CD4-positive, alpha-beta T cell treated with Interleukin-12 subunit alpha and Interleukin-12 subunit beta, for 1 hour (primary cell): ENCODE measurements at regions not wholly inside any gene's neighbourhood (a gene's known extent, or its start where the extent isn't known, plus 50 kb on each side); places are given as distances from the start of the nearest gene placed in this dataset.

Experiments
- DNase-seq: peaks from one replicate; pipeline ENCODE4 v3.0.0-alpha.2; 2020

- no peak for DNase-seq
These were observed 572.6 kb upstream of the EEF2KMT start for GRCh38 chr16:5670198-5670597.

DNA sequence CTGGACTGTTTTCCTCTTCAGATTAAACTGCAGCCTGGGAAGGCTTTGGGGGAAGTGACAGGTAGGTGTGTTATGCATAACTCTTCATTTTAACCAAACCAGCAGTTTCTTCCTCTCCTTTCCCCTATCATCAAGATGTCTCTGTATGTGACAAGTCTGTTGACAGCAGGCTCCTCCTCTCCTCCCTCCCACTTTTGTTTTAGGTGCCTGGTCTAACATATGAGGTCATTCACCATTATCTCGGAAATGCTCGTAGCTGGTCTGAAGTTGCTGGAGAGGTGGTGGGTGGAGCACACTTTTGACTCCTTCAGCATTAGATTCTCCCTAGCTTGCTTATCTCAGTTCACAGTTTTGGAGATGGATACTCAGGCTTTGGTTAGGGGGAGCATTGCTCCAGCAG is 571.0 kb upstream of the EEF2KMT start:
- no peak for DNase-seq

DNA sequence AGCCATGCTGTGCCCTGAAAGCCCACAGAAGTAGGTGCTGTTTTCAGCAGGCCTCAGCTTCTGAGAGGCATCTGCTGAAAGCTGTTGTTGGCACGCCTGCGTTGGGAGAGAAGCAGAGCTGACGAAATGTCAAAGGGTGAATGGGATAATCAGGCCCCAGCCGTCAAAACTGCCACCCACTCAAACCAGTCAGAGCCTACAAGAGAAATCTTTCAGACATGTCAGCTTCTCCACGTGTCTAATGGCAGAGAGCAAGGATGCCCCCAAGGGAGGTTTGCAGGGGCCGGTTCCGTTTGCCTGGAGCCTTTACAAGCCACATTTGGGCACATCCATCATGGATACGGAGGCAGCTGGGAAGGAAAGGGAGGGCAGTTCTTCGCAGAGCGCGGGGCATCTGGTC is 568.2 kb upstream of the EEF2KMT start:
- no peak for DNase-seq

GRCh38 chr16:5653789-5654188 is 556.2 kb upstream of the EEF2KMT start:
- no peak for DNase-seq

- no peak for DNase-seq
These were observed 555.4 kb upstream of the EEF2KMT start for GRCh38 chr16:5653041-5653440.

DNA sequence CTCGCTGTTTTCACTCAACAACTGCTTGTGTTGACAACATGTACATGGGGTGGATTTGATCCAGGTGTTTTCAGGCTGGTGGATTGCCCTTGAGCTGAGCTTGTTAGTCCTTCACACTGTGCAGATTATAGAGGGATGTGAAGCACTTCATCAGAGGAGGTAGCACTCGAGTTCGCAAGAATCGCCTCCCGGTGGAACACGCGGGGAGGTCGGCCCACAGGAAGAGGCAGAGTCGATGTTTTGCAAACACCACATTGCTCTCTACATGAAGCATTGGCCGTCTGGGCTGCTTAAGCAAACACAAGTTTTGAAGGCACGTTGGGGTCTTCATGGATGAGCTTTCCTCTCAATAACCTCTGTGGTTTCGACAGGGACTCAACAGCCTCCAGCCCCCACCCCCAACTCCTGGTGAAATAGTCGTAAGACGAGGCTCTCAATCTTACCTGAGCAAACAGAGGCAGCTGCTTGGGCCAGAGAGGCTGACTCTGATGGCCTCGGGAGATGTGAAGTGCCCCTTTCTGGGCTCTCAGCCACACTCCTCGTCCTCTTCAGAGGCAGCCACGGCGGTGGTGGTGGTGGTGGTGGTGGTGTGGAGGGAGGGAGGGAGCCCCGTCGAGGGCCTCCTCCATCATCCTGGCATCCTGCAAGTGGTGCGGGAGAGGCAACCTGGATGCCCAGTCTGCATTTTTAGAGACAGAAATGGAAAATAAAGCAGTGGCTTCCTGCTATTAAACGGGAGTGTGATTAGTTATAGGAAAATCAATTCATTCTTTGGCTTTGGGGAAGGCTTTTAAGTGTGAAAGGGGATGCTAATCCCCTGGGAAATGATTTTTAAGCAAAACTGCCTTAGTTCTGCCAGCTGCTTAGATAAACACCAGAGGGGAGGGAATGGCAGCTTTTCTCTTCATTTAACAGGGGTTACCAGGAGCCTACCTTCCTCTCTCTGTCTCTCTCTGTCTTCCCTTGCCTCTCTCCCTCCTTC is 552.5 kb upstream of the EEF2KMT start:
- DNase-seq, result no peak

GRCh38 chr16:5647051-5647450 is 549.5 kb upstream of the EEF2KMT start:
- DNase-seq, result no peak

DNA sequence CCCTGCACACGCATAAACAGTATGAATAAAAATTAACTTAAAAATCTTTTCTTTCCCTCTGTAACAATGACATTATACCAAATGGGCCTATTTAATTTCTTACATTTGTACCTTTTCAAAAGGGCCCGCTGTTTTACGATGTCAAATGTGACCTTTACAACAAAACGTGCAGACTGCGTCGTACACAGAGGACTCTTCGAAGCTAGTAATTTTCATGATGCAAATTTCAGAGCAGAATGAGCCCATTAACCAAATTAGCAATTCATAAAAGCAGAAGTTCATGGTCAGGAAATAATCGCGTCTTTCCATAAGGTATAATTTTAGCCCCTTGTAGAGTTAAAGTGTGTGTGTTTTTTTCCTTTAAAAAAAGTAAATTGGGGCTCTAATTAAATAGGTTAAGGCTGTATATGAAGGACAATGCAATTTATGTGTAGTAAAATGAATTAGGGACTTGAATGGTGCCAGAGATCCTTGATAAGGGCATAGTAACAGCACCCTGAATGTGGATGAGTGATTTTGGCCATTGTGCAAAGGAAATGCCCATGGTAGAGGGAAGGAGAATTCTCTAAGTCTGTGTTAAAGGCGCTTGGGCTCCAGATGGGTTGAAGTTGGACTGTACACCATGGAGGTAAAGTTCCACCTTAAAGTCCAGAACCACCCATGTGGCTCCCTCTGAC is 546.4 kb upstream of the EEF2KMT start:
- no peak for DNase-seq

GRCh38 chr16:5642436-5642835 is 544.8 kb upstream of the EEF2KMT start:
- no peak for DNase-seq

GRCh38 chr16:5642011-5642410 is 544.4 kb upstream of the EEF2KMT start:
- DNase-seq, result no peak

GRCh38 chr16:5640883-5641282 is 543.3 kb upstream of the EEF2KMT start:
- no peak for DNase-seq

DNA sequence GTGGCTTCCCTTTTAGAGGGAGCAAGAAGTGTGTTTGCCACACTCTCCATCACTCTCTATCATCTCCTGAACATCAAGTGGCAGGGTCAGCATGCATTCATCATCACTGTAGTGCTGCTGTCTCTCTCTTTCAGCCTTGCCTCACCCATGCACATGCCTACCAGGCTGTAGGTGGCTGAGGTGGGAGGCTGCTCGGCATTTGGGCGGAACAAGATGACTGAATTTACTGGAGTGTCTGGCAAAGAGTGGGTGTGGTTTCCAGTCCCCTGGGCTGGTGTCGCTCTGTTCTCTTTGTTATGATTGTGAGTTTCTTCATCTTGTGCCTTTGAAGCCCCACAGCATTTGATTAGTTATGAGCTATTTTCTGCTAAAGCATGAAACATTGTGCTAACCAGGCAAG is 541.9 kb upstream of the EEF2KMT start:
- DNase-seq, result no peak

- no peak for DNase-seq
These were observed 537.7 kb upstream of the EEF2KMT start for GRCh38 chr16:5635331-5635730.

GRCh38 chr16:5634666-5635180 is 537.1 kb upstream of the EEF2KMT start:
- no peak for DNase-seq

DNA sequence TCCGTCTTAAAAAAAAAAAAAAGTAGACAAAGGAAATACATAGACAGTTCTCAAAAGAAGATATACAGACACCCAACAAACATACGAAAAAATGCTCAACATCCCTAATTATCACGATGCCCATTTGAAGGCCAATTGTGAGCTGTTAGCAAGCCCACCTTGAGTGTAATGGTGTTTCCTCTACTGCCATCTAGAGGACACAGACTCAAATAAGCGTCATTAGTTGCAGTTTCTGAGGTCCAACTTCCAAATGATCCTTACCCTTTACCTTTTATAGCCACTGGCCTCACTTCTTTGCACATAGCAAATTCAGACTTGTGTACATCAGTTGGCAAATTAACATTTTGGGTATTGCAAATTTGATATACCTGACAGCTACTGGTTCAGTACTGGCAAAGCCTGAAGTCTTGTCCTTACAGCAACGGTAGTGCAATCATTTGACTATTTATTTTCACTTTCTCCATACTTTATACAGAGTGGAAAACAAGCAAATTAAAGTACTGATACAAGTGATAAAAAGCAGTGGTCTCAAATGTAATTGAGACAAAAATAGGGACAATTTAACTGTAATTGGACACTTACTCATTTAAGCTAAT is 536.3 kb upstream of the EEF2KMT start:
- no peak for DNase-seq

- no peak for DNase-seq
These were observed 524.8 kb upstream of the EEF2KMT start for GRCh38 chr16:5622234-5622884.

DNA sequence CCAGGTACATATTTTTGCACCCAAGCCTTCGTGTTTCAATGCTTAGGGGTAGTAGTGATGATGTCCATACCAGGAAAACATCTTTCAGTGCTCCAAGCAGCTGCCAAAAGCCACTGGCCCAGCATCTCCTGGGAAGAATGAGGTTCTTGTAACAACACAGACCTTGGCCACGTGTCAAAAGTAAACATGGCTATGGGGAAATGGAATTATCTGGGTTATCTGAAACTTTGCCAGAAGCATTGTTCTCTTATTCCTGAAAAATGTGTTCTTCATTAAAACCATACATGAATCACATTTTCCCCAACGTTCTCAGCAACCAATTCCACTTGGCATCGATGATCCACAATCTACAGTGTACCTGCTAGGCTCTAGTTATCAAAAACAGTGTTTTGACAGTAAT is 524.2 kb upstream of the EEF2KMT start:
- no peak for DNase-seq

- no peak for DNase-seq
These were observed 521.7 kb upstream of the EEF2KMT start for GRCh38 chr16:5619304-5619703.

DNA sequence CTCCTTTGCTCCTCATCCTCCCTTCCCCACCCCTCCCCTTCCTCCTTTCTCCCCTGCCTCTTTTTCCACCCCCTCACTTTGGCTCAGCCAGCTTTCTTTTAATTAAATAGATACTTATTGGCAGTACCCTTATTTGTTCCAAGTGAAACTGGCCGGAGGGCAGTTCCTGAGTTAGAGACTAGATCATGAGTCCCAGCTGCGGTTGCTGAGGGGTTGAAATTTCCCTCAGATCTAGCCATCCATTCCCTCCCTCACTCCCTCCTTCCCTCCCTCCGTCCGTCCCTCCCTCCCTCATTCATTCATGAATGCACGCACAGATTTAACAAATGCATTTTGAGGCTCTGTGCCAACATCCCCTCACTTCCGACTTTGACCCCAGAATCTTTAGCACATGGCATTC is 519.2 kb upstream of the EEF2KMT start:
- no peak for DNase-seq

DNA sequence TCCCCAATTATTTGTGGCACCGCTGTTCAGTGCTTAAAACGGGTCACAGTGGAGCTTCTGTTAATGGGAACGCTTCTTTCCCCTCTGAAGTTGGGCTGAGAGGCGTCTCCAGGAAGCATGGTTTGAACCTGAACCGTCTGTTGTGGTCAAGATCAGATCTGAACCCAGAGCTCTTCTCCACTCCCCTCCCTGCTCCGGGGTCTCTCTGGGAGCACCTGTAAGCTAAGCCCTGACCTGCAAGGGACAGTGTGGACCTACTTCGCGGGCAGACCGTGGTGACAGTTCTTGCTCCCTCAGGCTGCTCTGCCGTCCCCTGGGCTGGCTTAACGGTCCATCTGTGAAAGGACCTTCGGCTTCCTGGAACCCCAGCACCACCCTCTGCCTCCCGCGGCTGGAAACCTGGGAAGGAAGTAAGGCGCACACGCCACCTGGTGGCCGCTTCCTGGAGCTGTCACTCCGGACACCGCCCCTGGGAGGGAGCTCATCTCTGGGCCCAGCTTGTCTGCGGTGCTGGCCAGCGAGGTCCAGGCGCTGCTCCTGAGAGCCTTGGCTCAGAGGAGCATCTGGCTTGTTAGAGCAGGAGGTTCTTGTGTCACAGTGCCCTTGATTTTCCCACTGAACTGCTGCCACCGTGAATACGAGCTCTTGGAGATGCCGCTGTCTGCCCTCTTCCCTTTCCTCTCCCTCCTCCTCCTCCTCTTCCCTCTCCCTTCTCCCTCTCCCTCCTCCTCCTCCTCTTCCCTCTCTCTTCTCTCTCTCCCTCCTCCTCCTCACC is 518.5 kb upstream of the EEF2KMT start:
- peak; percentile 5 for DNase-seq

- DNase-seq, result no peak
These were observed 509.6 kb upstream of the EEF2KMT start for GRCh38 chr16:5607169-5607568.

GRCh38 chr16:5605404-5605803 is 507.8 kb upstream of the EEF2KMT start:
- DNase-seq, result no peak
